ENCODE measurements at regions not wholly inside any gene's neighbourhood (a gene's known extent, or its start where the extent isn't known, plus 50 kb on each side); places are given as distances from the start of the nearest gene placed in this dataset.

DNA sequence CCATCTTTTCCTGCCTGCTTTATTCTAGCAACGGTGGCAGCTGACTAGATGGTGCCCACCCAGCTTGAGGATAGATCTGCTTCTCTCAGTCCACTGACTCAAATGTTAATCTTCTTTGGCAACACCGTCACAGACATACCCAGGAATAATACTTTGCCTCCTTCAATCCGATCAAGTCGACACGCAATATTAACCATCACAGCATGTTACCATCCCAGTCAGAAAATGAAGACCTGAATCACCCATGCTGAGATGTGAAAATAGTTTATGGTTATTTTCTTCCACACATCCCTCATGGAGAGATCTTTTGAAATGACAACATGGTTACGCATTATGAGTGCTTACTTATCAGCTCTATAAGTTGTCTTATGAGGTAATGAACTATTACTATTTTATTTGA is 392.8 kb downstream of the SEC23A start:
- Histone ChIP-seq H3K9me3 (ENCODE audit: control insufficient read depth, low read length) (peaks cover 3% of the 10 kb centered on the region), H3K27ac (ENCODE audit: low read depth in 1 of 2, low read length in 2 of 2) (no peak overlapping the region), H3K4me3 (ENCODE audit: low read length in 2 of 2) (no peak overlapping the region), H3K27me3 (ENCODE audit: control insufficient read depth in 1 of 2, insufficient read depth in 2 of 2, low read length in 1 of 2) (no peaks in the 10 kb centered on the region), H3K36me3 (ENCODE audit: control insufficient read depth in 1 of 2, insufficient read depth in 2 of 2, low read length in 1 of 2) (no peaks in the 10 kb centered on the region), H3K4me1 (ENCODE audit: control insufficient read depth in 1 of 2, insufficient read depth in 2 of 2, low read length in 2 of 2) (no peaks in the 10 kb centered on the region)
- ATAC-seq (ENCODE audit: low FRiP score) (no peak), DNase-seq (no peak)
- WGBS, 2 donors, result 89 to 90% methylated on average over 6 of the region's 6 CpGs
- intact Hi-C loops (cut with DNase I), result no loop called here

DNA sequence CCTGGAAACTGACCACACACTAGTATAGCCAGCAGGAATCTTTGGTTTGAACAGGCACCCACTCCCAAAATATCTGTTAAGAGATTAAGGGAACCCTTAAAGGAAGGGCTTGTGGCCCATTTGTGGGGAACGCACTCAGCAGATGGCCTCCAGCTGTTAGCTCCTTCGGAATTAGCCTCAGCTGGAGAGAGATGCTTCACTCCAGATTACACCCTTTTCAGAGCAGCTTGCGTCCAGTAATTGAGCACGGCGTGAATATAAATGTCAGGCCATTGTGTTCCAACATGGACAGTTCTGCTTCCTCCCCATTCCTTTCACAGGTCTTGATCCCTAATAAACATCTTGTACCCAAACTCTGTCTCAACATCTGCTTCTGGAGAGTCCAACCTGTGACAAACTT is 397.8 kb downstream of the SEC23A start:
- no peak for DNase-seq
- WGBS, 2 donors, result 85 to 87% methylated on average over 5 of the region's 5 CpGs
- Histone ChIP-seq H3K27me3 (ENCODE audit: control insufficient read depth in 1 of 2, insufficient read depth in 2 of 2, low read length in 1 of 2) (no peaks in the 10 kb centered on the region), H3K4me3 (ENCODE audit: low read length in 2 of 2) (no peak overlapping the region), H3K4me1 (ENCODE audit: control insufficient read depth in 1 of 2, insufficient read depth in 2 of 2, low read length in 2 of 2) (no peaks in the 10 kb centered on the region), H3K36me3 (ENCODE audit: control insufficient read depth in 1 of 2, insufficient read depth in 2 of 2, low read length in 1 of 2) (no peaks in the 10 kb centered on the region), H3K27ac (ENCODE audit: low read depth in 1 of 2, low read length in 2 of 2) (no peak overlapping the region), H3K9me3 (ENCODE audit: control insufficient read depth, low read length) (no peaks in the 10 kb centered on the region)
- intact Hi-C loops (cut with DNase I), result no loop called here
- no peak for ATAC-seq (ENCODE audit: low FRiP score)

DNA sequence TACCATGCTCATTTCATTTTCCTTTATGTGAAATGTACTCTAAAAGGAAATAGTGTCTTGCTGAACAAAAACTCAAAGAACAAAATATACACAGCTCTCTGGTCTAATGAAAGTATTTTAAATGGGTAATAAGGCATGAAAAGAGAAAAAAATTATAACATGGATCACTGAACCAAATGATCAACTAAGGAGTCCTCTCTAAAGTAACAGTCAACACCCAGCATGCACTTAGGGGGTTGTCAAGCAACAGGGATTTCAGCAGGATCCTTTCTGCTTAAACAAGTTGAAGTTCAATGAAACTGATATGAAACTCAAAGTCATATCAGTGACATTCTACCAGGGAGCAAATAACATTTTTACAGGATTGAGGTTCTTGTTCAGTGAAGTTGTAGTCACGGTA is 398.8 kb downstream of the SEC23A start:
- DNase-seq (no peak), ATAC-seq (ENCODE audit: low FRiP score) (no peak)
- no peaks in the 10 kb centered on the region for H3K9me3 ChIP-seq (ENCODE audit: control insufficient read depth, low read length)
- no peaks in the 10 kb centered on the region for H3K27me3 ChIP-seq (ENCODE audit: control insufficient read depth in 1 of 2, insufficient read depth in 2 of 2, low read length in 1 of 2)
- H3K4me3 ChIP-seq (ENCODE audit: low read length in 2 of 2), result no peak overlapping the region
- no peaks in the 10 kb centered on the region for H3K4me1 ChIP-seq (ENCODE audit: control insufficient read depth in 1 of 2, insufficient read depth in 2 of 2, low read length in 2 of 2)
- WGBS, 2 donors, result 94 to 95% methylated on average over 1 of the region's 1 CpG
- intact Hi-C loops (cut with DNase I), result no loop called here
- no peak overlapping the region for H3K27ac ChIP-seq (ENCODE audit: low read depth in 1 of 2, low read length in 2 of 2)
- no peaks in the 10 kb centered on the region for H3K36me3 ChIP-seq (ENCODE audit: control insufficient read depth in 1 of 2, insufficient read depth in 2 of 2, low read length in 1 of 2)

DNA sequence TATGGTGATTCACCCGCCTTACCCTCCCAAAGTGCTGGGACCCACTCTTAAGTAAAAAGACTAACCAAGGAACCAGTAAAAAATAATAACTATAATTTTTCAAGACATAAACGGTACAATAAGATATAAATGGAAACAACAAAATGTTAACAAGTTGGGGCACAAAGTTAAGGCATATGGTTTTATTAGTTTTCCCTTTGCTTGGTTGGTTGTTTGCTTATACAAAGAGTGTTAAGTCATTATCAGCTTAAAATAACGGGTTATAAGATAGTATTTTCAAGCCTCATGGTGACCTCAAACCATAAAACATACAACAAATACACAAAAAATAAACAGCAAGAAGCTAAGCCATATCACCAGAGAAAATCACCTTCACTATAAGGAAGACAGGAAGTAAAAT is 406.1 kb downstream of the SEC23A start:
- H3K4me3 ChIP-seq (ENCODE audit: low read length in 2 of 2), result no peak overlapping the region
- no peaks in the 10 kb centered on the region for H3K9me3 ChIP-seq (ENCODE audit: control insufficient read depth, low read length)
- intact Hi-C loops (cut with DNase I), result no loop called here
- ATAC-seq (ENCODE audit: low FRiP score) (no peak), DNase-seq (no peak)
- no peaks in the 10 kb centered on the region for H3K27me3 ChIP-seq (ENCODE audit: control insufficient read depth in 1 of 2, insufficient read depth in 2 of 2, low read length in 1 of 2)
- no peaks in the 10 kb centered on the region for H3K4me1 ChIP-seq (ENCODE audit: control insufficient read depth in 1 of 2, insufficient read depth in 2 of 2, low read length in 2 of 2)
- no peaks in the 10 kb centered on the region for H3K36me3 ChIP-seq (ENCODE audit: control insufficient read depth in 1 of 2, insufficient read depth in 2 of 2, low read length in 1 of 2)
- WGBS, 2 donors, result 69 to 70% methylated on average over 3 of the region's 3 CpGs
- H3K27ac ChIP-seq (ENCODE audit: low read depth in 1 of 2, low read length in 2 of 2), result no peak overlapping the region

DNA sequence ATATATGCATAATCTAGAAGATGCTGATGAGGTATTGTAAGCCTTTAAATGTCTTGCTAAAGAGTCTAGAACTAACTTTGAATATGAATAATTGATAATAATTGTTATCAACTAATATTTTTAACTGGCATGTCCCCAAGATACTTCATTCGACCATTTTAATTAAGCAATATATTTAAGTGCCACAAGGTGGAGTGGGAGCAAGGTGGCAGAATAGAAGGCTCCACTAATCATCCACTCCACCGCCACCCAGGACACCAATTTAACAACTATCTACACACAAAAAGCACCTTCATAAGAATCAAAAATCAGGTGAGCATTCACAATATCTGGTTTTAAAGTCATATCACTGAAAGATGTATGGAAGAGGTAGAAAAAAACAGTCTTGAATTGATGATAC is 409.6 kb downstream of the SEC23A start:
- Histone ChIP-seq H3K9me3 (ENCODE audit: control insufficient read depth, low read length) (no peaks in the 10 kb centered on the region), H3K4me1 (ENCODE audit: control insufficient read depth in 1 of 2, insufficient read depth in 2 of 2, low read length in 2 of 2) (no peaks in the 10 kb centered on the region), H3K4me3 (ENCODE audit: low read length in 2 of 2) (no peak overlapping the region), H3K27me3 (ENCODE audit: control insufficient read depth in 1 of 2, insufficient read depth in 2 of 2, low read length in 1 of 2) (no peaks in the 10 kb centered on the region), H3K27ac (ENCODE audit: low read depth in 1 of 2, low read length in 2 of 2) (no peak overlapping the region), H3K36me3 (ENCODE audit: control insufficient read depth in 1 of 2, insufficient read depth in 2 of 2, low read length in 1 of 2) (no peaks in the 10 kb centered on the region)
- no peak for ATAC-seq (ENCODE audit: low FRiP score)
- no peak for DNase-seq
- intact Hi-C loops (cut with DNase I), result no loop called here
- 60 to 77% methylated on average over 2 of the region's 2 CpGs for WGBS, 2 donors

DNA sequence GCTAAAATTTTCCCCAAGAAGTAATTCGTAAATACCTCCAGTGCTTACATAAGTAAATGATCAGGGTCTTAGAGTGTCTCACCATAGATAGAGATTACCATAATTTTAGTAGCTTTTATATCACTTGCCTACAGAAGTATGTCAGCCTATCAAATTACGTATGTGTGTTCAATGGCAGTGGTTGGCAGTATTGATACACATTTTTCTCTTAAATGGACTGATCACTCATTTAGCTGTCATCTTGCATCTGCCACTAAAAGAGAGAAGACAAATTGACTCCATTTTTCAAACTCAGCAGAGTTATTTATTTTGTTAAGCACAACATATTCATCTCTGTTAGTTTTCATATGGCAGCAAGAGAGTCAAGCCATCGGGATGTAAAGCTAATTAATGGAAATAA is 413.1 kb upstream of the CLEC14A start:
- Histone ChIP-seq H3K36me3 (ENCODE audit: control insufficient read depth in 1 of 2, insufficient read depth in 2 of 2, low read length in 1 of 2) (no peaks in the 10 kb centered on the region), H3K27me3 (ENCODE audit: control insufficient read depth in 1 of 2, insufficient read depth in 2 of 2, low read length in 1 of 2) (no peaks in the 10 kb centered on the region), H3K27ac (ENCODE audit: low read depth in 1 of 2, low read length in 2 of 2) (no peak overlapping the region), H3K4me3 (ENCODE audit: low read length in 2 of 2) (no peak overlapping the region), H3K4me1 (ENCODE audit: control insufficient read depth in 1 of 2, insufficient read depth in 2 of 2, low read length in 2 of 2) (no peaks in the 10 kb centered on the region), H3K9me3 (ENCODE audit: control insufficient read depth, low read length) (no peaks in the 10 kb centered on the region)
- intact Hi-C loops (cut with DNase I), result no loop called here
- 40 to 46% methylated on average over 3 of the region's 3 CpGs for WGBS, 2 donors
- DNase-seq (no peak), ATAC-seq (ENCODE audit: low FRiP score) (no peak)

DNA sequence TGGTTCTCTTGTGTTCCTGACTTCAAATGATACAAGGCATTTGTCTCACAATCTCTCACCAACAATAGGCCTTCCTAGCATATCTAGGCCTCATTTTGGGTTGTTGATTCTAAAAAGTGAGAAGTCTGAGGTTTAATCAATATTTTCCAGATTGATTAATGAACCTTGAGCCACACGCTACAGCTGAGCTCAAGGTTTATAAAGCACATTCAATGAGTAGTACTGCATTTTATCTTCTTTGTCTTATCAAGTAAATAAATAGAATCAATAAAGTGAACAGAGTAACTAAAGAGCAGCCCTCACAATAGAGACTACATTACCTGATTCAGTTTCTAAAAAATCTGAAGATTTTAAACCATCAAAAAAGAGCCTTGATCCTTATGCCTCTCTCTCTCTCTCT is 407.5 kb upstream of the CLEC14A start:
- no peaks in the 10 kb centered on the region for H3K36me3 ChIP-seq (ENCODE audit: control insufficient read depth in 1 of 2, insufficient read depth in 2 of 2, low read length in 1 of 2)
- WGBS, 2 donors, result 82% methylated on average over 1 of the region's 1 CpG
- DNase-seq (no peak), ATAC-seq (ENCODE audit: low FRiP score) (no peak)
- H3K27me3 ChIP-seq (ENCODE audit: control insufficient read depth in 1 of 2, insufficient read depth in 2 of 2, low read length in 1 of 2), result no peaks in the 10 kb centered on the region
- H3K4me1 ChIP-seq (ENCODE audit: control insufficient read depth in 1 of 2, insufficient read depth in 2 of 2, low read length in 2 of 2), result no peaks in the 10 kb centered on the region
- intact Hi-C loops (cut with DNase I), result no loop called here
- no peak overlapping the region for H3K4me3 ChIP-seq (ENCODE audit: low read length in 2 of 2)
- no peak overlapping the region for H3K27ac ChIP-seq (ENCODE audit: low read depth in 1 of 2, low read length in 2 of 2)
- H3K9me3 ChIP-seq (ENCODE audit: control insufficient read depth, low read length), result no peaks in the 10 kb centered on the region

DNA sequence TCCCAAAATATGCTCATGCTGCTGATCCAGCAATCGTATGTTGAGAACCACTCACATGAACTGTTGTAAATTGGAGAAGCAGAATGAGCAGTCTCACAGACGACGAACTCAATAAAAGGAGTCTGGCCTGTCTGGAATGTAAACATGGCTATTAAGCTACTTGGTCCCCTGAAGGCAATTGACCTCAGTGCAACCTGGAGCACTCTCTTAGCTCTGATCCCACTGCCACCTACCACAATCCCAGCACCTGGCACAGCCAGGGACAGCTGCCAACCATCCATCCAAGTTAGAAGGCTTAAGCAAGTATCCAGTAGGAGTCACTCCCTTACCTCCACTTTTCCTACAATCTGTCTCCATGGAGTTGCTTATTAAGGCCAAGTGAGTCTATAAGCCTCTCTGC is 406.9 kb upstream of the CLEC14A start:
- H3K36me3 ChIP-seq (ENCODE audit: control insufficient read depth in 1 of 2, insufficient read depth in 2 of 2, low read length in 1 of 2), result no peaks in the 10 kb centered on the region

DNA sequence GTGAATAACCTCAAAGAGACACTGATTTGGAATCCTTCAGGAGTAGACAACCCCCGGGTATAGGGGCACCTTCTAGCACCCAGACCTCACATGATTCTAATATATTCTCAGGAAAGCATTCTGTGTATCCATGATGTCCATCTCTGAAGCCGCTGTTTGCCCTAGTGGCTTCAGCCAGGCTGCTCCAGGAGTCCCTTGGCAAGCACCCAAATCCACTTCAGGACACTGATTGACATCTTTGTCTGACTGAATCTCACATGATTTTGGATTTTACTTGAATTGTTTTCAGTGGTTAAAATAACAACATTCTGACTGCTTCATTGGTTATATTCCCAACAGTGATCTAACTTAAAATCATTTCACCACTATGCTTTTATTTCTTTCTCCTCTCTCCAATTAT is 390.5 kb upstream of the CLEC14A start:
- no peaks in the 10 kb centered on the region for H3K4me1 ChIP-seq (ENCODE audit: control insufficient read depth in 1 of 2, insufficient read depth in 2 of 2, low read length in 2 of 2)
- no peaks in the 10 kb centered on the region for H3K27me3 ChIP-seq (ENCODE audit: control insufficient read depth in 1 of 2, insufficient read depth in 2 of 2, low read length in 1 of 2)
- H3K4me3 ChIP-seq (ENCODE audit: low read length in 2 of 2), result no peak overlapping the region
- ATAC-seq (ENCODE audit: low FRiP score) (no peak), DNase-seq (peak in 1 of 2 donors; percentile 32)
- no peak overlapping the region for H3K27ac ChIP-seq (ENCODE audit: low read depth in 1 of 2, low read length in 2 of 2)
- H3K9me3 ChIP-seq (ENCODE audit: control insufficient read depth, low read length), result no peaks in the 10 kb centered on the region
- intact Hi-C loops (cut with DNase I), result no loop called here
- no peaks in the 10 kb centered on the region for H3K36me3 ChIP-seq (ENCODE audit: control insufficient read depth in 1 of 2, insufficient read depth in 2 of 2, low read length in 1 of 2)
- WGBS, 2 donors, result 66 to 78% methylated on average over 2 of the region's 2 CpGs

More for the DNA sequence above, 406.9 kb upstream of the CLEC14A start:
- Histone ChIP-seq H3K27ac (ENCODE audit: low read depth in 1 of 2, low read length in 2 of 2) (no peak overlapping the region), H3K9me3 (ENCODE audit: control insufficient read depth, low read length) (no peaks in the 10 kb centered on the region), H3K4me1 (ENCODE audit: control insufficient read depth in 1 of 2, insufficient read depth in 2 of 2, low read length in 2 of 2) (no peaks in the 10 kb centered on the region), H3K27me3 (ENCODE audit: control insufficient read depth in 1 of 2, insufficient read depth in 2 of 2, low read length in 1 of 2) (no peaks in the 10 kb centered on the region), H3K4me3 (ENCODE audit: low read length in 2 of 2) (no peak overlapping the region)
- 31 to 34% methylated on average over 3 of the region's 3 CpGs for WGBS, 2 donors
- DNase-seq (no peak), ATAC-seq (ENCODE audit: low FRiP score) (no peak)
- intact Hi-C loops (cut with DNase I), result no loop called here

Measured in aorta (tissue), 5 donors.